Kidney capillary endothelial cell (primary cell): ENCODE measurements at regions not wholly inside any gene's neighbourhood (a gene's known extent, or its start where the extent isn't known, plus 50 kb on each side); places are given as distances from the start of the nearest gene placed in this dataset.
A peak's percentile ranks its signal among the peaks of the same experiment; 100 is the strongest.
"Not testable (repeated sequence)": the region's sequence is repeated elsewhere in the genome, so short reads cannot be mapped to it uniquely, and the experiment has no call there.

ENCODE experiments used
- DNase-seq: peaks from one replicate; pipeline ENCODE4 v3.0.0-alpha.2; 2018; ENCODE audit warnings: low spot score

- DNase-seq = not testable (repeated sequence)
Measured at GRCh38 chr1:220475608-220476007, 52.3 kb upstream of the MARK1 start.

GRCh38 chr1:220475141-220475540 lies 52.8 kb upstream of the MARK1 start:
- DNase-seq = not testable (repeated sequence)

- DNase-seq = no peak
Measured at GRCh38 chr1:220473440-220473839, 54.5 kb upstream of the MARK1 start.

- no peak for DNase-seq
Measured at GRCh38 chr1:220462752-220463151, 65.2 kb upstream of the MARK1 start.

GRCh38 chr1:220458936-220459335 lies 69.0 kb upstream of the MARK1 start:
- DNase-seq = no peak

GRCh38 chr1:220457957-220458609 lies 69.9 kb upstream of the MARK1 start:
- DNase-seq = peak; percentile 55

- no peak for DNase-seq
Measured at GRCh38 chr1:220455559-220455958, 72.4 kb upstream of the MARK1 start.

- DNase-seq = no peak
Measured at GRCh38 chr1:220454155-220454777, 73.7 kb upstream of the MARK1 start.

- DNase-seq = no peak
Measured at GRCh38 chr1:220453371-220453770, 74.6 kb upstream of the MARK1 start.

- no peak for DNase-seq
Measured at GRCh38 chr1:220451532-220451931, 76.4 kb upstream of the MARK1 start.

- no peak for DNase-seq
Measured at GRCh38 chr1:220450927-220451326, 77.0 kb upstream of the MARK1 start.

GRCh38 chr1:220448217-220448616 lies 79.7 kb upstream of the MARK1 start:
- no peak for DNase-seq

GRCh38 chr1:220444586-220444985 lies 83.3 kb upstream of the MARK1 start:
- not testable (repeated sequence) for DNase-seq

- no peak for DNase-seq
Measured at GRCh38 chr1:220441211-220441610, 86.7 kb upstream of the MARK1 start.

GRCh38 chr1:220438741-220439140 lies 89.2 kb upstream of the MARK1 start:
- no peak for DNase-seq

GRCh38 chr1:220432408-220432807 lies 95.5 kb upstream of the MARK1 start:
- no peak for DNase-seq

- no peak for DNase-seq
Measured at GRCh38 chr1:220431554-220432239, 96.2 kb upstream of the MARK1 start.

- DNase-seq = no peak
Measured at GRCh38 chr1:220430586-220430985, 97.3 kb upstream of the MARK1 start.

- no peak for DNase-seq
Measured at GRCh38 chr1:220430059-220430458, 97.9 kb upstream of the MARK1 start.

GRCh38 chr1:220426989-220427388 lies 100.9 kb upstream of the MARK1 start:
- no peak for DNase-seq

GRCh38 chr1:220425852-220426251 lies 102.1 kb upstream of the MARK1 start:
- DNase-seq = no peak

- DNase-seq = no peak
Measured at GRCh38 chr1:220421508-220421907, 106.4 kb upstream of the MARK1 start.

GRCh38 chr1:220420726-220421125 lies 107.2 kb upstream of the MARK1 start:
- no peak for DNase-seq
